SKM-1 treated with dmso at 0.1 percent for 144 hours (cell line): ENCODE measurements at regions not wholly inside any gene's neighbourhood (a gene's known extent, or its start where the extent isn't known, plus 50 kb on each side); places are given as distances from the start of the nearest gene placed in this dataset.
A peak's percentile ranks its signal among the peaks of the same experiment; 100 is the strongest.

Experiments used
- DNase-seq: peaks from one replicate; lab custom pipeline; 2025; ENCODE audit not compliant: unreplicated experiment; lab: John Stamatoyannopoulos, UW

DNA sequence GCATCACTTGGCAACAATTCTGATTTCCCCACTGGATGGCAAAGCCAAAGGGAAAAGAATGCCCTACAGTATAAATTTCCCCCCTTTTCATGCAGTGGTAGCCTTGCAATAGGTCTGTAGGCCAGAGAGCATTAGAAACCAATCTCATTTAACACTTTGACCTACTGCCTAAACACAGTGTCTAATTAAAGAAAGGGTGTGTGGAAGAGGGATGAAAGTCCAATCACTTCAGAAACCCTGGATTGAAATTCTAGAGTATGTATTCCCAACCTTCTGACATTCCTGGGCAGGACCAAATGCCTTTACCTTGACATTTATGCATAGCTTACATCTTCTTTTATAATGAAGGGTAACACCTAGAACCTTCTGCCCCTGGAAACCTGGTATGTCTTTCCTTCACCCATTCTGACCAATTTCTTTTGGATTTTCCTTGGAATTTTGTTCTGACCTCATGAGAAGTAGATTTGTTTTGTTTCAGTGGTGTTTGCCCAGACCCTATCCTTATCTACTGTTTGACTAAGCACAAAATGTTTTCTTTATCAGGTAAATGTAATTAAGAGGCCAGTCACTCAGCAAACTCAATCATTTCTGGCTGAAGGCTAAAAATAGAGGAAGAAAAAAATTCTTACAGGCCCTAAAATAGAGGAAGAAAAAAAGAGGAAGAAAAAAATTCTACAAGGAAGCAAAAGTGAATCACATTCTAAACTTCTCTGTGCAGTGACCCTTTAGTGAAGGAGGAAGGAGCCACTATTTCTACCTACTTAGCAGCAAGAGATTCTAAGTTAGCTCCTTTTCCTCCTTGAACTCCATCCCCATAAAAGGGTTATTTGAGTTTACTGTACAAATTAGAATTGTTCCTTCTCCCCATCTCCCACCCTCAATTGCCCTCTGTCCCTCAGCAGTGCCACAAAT is 129.5 kb upstream of the DSCAM start:
- DNase-seq, result peak; percentile 93

GRCh38 chr21:40985370-40985769 is 138.4 kb upstream of the DSCAM start:
- DNase-seq, result no peak

DNA sequence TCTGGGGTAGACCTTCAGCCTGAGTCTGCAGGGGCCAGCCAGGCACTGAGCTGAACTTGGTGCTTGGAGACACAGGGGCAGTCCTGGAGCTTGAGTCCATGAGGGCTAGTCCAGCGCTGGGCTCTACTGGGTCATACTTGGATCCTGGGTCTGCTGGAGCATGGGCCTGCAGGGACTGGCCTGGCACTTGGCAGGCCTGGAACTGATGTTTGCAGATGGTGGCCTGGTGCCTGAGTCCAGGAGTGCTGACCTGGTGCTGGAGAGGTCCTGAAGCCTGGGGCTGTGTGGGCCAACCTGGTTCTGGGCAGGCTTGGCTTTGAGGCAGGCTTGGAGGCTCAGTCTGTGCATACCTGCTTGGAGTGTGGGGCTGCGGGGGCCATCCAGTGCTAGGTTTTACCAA is 143.4 kb upstream of the DSCAM start:
- no peak for DNase-seq

GRCh38 chr21:40997831-40998230 is 150.9 kb upstream of the DSCAM start:
- DNase-seq, result no peak

DNA sequence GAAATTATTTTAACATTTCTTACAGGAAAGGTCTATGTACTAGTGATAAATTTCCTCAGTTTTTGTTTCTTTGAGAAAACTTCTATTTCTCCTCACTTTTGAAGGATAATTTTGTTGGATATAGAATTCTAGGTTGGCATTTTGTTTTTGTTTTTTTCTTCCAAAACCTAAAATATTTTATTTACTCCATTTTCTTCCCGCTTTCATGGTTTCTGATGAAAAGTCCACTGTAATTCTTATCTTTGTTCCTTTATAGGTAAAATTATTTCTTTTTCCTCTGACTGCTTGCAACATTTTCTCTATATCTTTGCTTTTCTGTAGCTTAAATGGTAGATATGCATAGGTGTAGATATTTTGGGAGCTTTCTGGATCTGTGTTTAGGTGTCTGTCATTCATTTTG is 153.9 kb upstream of the DSCAM start:
- no peak for DNase-seq

DNA sequence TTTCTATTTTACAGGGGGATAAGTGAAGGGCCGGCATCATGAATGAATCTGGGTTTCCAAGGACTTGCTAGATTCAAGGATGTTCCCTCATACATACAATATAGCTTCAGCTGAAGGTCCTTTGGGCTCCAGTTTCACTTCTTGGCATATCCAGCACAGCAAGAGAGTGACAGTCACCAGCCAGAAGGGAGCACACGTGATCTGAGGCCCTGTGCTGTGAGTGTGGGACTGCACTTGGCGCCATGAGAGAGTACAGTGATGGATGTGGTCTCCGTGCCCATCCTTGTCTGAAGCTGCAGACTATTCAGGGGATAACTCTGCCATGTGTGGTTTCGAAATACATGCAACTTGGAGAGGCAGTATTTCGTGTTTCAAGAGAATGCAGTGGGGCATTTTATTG is 159.7 kb upstream of the DSCAM start:
- DNase-seq, result no peak

GRCh38 chr21:41008351-41008750 is 159.6 kb upstream of the BACE2 start:
- no peak for DNase-seq

GRCh38 chr21:41008974-41009373 is 159.0 kb upstream of the BACE2 start:
- DNase-seq, result no peak

DNA sequence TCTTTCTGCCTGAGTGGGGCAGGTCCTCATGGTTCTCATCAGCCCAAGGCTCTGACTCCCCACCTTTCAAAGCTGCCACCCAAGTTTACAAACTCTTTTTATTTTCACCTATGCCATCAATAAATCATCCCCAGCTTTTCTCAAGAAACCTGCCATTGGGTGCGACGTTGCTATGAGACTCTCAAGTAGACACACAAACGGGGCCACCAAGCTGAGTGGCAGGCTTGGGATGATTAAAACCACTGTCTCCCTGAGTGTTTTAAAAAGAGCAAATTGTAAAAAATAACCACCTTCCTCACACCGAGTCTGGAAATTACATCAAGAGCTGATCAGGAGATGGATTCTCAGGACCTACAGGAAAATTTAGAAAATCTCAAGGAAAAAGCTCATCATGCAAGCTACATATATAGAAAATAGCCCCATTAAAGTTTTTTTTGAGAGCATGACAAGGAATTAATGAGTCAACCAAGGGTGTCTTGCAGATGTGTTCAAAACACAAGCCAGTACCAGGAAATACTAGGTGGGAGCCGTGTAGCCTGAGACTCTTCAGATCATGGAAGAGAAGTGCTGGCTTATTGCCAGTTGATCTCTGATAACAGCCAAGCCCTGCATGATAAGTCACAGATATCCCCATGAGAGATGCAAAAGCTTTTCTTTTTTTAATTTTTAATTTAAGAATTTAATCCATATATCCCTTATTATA is 158.4 kb upstream of the BACE2 start:
- DNase-seq, result no peak

DNA sequence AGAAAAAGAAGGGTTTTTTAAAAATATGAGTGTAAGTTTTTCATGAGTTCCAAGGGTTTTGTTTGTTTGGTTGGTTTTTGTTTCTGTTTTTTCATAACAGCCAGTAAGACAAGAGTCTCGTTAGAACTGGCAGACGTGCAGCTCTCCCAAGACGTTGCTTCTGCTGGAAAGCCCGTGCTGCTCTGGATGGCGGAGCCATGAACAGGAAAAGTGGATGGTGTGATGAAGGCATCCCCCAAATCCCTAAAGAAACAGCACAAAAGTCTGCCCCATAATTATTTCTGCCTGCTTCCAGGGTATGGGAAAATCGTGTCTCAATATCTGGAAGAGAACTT is 157.9 kb upstream of the BACE2 start:
- DNase-seq, result no peak

DNA sequence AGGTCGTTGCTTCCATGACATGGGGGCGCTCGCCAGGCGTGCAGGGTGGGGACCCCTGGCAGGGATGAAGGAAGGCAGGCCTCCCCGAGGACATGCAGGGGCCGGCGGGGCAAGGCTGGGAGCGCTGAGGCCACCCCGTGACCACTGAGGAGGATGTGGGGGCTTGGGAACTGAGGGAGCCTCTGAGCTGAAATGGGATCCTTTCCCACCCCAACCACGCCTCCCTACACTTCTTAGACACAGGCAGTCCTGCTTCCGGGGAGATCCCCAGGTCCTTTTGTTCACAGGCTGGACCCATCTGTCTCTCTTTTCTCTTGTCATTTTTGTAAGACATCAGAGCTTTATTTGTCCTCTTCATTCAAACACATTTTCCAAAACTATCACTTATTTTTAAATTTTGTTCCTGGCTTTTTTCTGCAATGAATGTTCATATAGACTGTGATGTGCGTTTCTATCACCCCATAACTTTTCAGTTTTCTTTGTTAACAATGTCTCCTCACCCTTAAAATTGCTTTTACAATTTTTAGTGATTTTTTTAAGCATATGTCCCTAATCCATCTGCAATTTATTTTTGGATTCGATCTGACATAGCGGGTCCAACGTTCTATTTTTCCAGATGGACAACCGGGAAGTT is 156.7 kb upstream of the BACE2 start:
- no peak for DNase-seq

- no peak for DNase-seq
Observed at GRCh38 chr21:41011951-41012366, 156.0 kb upstream of the BACE2 start.

DNA sequence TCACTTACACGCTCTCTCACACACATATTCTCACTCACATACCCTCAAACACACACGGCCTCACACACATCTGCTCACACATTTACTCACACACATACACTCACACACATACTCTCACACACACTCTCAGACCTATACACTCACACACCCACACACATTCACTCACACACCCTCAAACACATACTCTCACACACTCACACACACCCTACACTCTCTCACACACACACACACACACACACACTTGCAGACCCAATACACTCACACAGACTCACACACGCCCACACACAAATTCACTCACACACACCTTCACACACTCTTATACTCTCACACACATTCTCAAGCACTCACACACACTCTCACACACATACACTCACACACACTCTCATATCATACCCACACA is 155.5 kb upstream of the BACE2 start:
- no peak for DNase-seq

- no peak for DNase-seq
Observed at GRCh38 chr21:41016472-41016871, 151.5 kb upstream of the BACE2 start.

DNA sequence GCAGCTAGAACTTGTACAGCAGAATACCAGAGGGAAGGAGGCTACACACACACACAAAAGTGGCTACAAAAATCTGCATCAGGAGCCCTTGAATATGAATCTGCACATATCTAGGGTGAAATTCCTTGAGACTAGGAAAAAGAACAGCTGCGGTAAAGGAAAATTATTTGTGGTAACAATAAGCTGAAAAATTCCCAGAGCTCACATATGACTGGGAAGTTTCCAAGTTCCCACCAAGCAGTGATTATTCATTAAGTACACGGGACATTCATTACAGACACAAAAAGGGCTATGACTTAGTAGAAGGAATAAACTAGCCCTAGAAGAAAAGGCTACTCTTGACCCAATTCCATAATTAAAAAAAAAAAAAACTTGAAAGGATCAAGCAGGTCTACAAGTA is 149.5 kb upstream of the BACE2 start:
- DNase-seq, result no peak

DNA sequence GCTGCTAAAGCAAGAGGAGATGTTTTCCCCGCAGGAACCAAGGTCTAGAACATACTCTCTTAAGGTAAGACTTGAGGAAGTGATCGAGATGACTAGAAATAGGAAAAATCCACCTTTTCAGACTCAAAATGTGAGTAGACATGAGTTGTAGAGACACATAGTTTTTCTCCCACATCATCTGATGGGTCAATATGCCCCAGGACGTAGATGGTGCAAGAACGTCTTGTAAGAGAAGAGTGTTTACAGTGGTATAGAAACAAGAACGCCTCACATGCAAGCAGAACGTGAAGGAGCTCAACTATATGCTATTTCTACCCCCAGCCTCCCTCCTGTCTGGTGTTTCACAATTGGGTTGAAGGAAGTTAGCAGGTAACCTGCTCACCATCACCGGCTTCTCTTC is 144.0 kb upstream of the BACE2 start:
- DNase-seq, result no peak

DNA sequence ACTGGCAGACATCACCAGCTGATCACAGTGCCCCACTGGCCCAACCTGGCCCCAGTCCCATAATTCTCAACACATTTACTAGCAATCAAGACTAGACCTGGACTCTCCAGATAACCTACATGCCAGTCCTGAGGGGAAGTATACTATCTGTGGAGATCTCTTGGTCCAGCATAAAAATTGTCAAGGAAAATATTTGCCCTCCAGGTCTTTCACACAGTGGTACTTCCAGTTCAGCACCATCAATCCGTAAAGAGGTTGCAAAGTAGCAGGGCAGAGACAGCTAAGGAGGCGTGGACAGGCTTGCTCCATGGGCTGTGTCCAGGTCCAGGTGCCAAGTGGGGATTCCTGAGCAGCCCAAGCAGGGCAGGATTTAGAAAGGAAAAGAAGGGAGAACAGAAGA is 143.6 kb upstream of the BACE2 start:
- DNase-seq, result no peak

DNA sequence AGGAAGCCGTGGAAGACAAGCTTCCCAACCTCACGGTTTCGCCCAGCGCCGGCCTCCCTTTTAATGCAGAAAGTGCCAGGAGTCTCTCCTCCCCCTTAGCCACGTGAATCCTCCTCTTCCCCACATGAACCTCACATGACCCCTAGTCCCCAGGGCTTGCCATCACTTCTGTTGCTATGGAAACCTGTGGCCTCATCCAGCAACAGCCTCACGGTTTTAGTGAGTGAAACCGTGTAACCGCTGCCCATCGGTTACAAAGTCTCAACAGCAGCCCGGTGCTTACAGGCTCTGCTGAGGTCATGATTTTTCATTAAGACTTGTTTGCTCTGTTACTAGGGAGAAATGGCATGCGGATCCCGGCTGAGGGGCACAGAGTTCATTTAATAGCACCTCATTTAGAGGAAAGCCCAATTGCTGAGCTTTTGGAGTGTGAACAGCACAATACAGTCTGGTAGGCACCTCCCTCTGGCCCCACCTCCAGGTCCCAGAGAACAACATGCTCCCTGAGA is 143.2 kb upstream of the BACE2 start:
- no peak for DNase-seq

- no peak for DNase-seq
Observed at GRCh38 chr21:41029571-41029970, 138.4 kb upstream of the BACE2 start.

DNA sequence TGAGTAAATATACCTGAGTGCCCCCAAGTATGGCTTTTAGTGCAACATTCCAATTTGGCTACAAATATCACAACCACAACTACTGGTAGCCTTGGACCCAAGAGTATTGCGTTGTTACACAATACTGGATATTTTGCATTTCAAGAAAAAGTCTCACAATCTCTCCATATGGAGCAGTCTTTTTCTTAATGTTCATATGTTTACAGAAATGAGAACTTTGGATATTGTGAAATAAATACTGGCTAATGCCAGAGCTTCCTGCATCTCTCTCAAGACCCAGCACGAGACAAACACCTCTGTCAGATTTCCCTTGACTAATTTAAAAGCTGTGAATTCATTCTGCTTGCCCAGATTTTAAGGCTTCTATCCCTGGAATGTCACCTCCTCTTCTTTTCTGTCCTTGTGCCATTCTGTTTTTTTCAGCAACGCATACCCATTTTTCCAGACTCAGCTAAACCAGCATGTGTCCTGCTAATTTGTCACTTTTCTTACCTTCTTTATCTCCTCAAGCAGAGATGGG is 136.2 kb upstream of the BACE2 start:
- DNase-seq, result no peak

- DNase-seq, result no peak
Observed at GRCh38 chr21:41032541-41032940, 135.4 kb upstream of the BACE2 start.

GRCh38 chr21:41037212-41037611 is 130.7 kb upstream of the BACE2 start:
- no peak for DNase-seq
